Endothelial cell of umbilical vein (primary cell): ENCODE measurements at regions not wholly inside any gene's neighbourhood (a gene's known extent, or its start where the extent isn't known, plus 50 kb on each side); places are given as distances from the start of the nearest gene placed in this dataset.

Experiments
- BruUV-seq: library from RNA; stranded (reverse); fragments of 400-500 nt; replicated peaks from 2 replicates; lab custom pipeline; 2021; lab: Mats Ljungman, UMichigan
- CTCF ChIA-PET: fragments of 300-600, 350-600 bp; sonication (Branson Sonifier 250); formaldehyde crosslinking; loops from one replicate; lab custom pipeline; 2021; ENCODE audit warnings: antibody characterized with exemption, inconsistent platforms; lab: Charles Lee
- POLR2A ChIA-PET: fragments of 300-600, 350-600 bp; sonication (Branson Sonifier 250); formaldehyde crosslinking; loops from one replicate; lab custom pipeline; 2021; ENCODE audit warnings: antibody characterized with exemption, inconsistent platforms; lab: Charles Lee
- DNase-seq: peaks from one replicate; pipeline ENCODE4 v3.0.0-alpha.2; 2011; ENCODE audit warnings: low read depth, low spot score
- FAIRE-seq: peaks from 2 replicates; lab custom pipeline; 2011; peaks lifted over from hg19 to GRCh38; lab: Jason Lieb, UNC
- H2AFZ ChIP-seq: 2 replicates; pipeline ENCODE4 v1.6.0; 2012; ENCODE audit warnings: low read depth, low read length, control low read depth, inconsistent platforms
- H3K27ac ChIP-seq: 2 replicates; pipeline ENCODE4 v1.5.1; 2011; ENCODE audit warnings: low read depth, mild to moderate bottlenecking, control low read depth, low read length, moderate library complexity; ENCODE audit not compliant: insufficient read depth
- H3K27me3 ChIP-seq, 2 experiments: 2 replicates each; pipeline versions ENCODE4 v1.6.0 to v1.6.1; 2011; ENCODE audit warnings: low read length in 2 of 2, mixed read lengths in 1 of 2; ENCODE audit not compliant: control insufficient read depth in 2 of 2, insufficient read depth in 2 of 2
- H3K36me3 ChIP-seq, 2 experiments: 2 replicates in 1 of 2; 3 replicates in 1 of 2; pipeline ENCODE4 v1.5.1; 2011; ENCODE audit warnings: low read length in 2 of 2, mild to moderate bottlenecking in 1 of 2, moderate library complexity in 1 of 2; ENCODE audit not compliant: control insufficient read depth in 2 of 2, insufficient read depth in 2 of 2; ENCODE audit errors: extremely low read depth in 1 of 2
- H3K4me1 ChIP-seq: 3 replicates; pipeline ENCODE4 v1.5.1; 2011; ENCODE audit warnings: mild to moderate bottlenecking, low read length; ENCODE audit not compliant: control insufficient read depth, insufficient read depth; ENCODE audit errors: extremely low read depth
- H3K4me2 ChIP-seq: 2 replicates; pipeline ENCODE4 v1.6.1; 2011; ENCODE audit warnings: low read length, control low read depth, mixed read lengths; ENCODE audit not compliant: insufficient read depth
- H3K4me3 ChIP-seq, 3 experiments: fragments of 200-600 bp in 1 of 3; sonication (generic), shearing (Covaris generic) in 1 of 3; replicated peaks in 1 of 3; 2 replicates each; pipeline ENCODE4 v1.5.1; 2011 to 2016; ENCODE audit warnings: control low read depth in 3 of 3, low read length in 3 of 3, mild to moderate bottlenecking in 2 of 3, inconsistent platforms in 1 of 3, low read depth in 1 of 3, moderate library complexity in 1 of 3; ENCODE audit not compliant: insufficient read depth in 1 of 3
- H3K79me2 ChIP-seq: 2 replicates; pipeline ENCODE4 v1.6.0; 2012; ENCODE audit warnings: low read length, inconsistent platforms; ENCODE audit not compliant: control insufficient read depth, insufficient read depth
- H3K9ac ChIP-seq: replicated peaks from 2 replicates; pipeline ENCODE3; 2011; ENCODE audit warnings: low read length, control low read depth; ENCODE audit not compliant: insufficient read depth; ENCODE audit errors: extremely low read depth
- H3K9me1 ChIP-seq: replicated peaks from 3 replicates; pipeline ENCODE4 v1.6.0; 2011; ENCODE audit warnings: mild to moderate bottlenecking, low read length; ENCODE audit not compliant: control insufficient read depth, insufficient read depth; ENCODE audit errors: extremely low read depth
- H3K9me3 ChIP-seq: replicated peaks from 2 replicates; pipeline ENCODE4 v1.5.1; 2012; ENCODE audit warnings: low read length, inconsistent platforms; ENCODE audit not compliant: control insufficient read depth, insufficient read depth
- H4K20me1 ChIP-seq: replicated peaks from 2 replicates; pipeline ENCODE3; 2011; ENCODE audit warnings: mild to moderate bottlenecking, low read length; ENCODE audit not compliant: control insufficient read depth, insufficient read depth; ENCODE audit errors: extremely low read depth
- CTCF ChIP-seq, 2 donors: IDR thresholded peaks; 1 replicate in 1 of 2; 2 replicates in 1 of 2; pipeline ENCODE4 v1.5.1; 2011; ENCODE audit warnings: low read length in 2 of 2, mild to moderate bottlenecking in 2 of 2, moderate library complexity in 2 of 2, control low read depth in 1 of 2, inconsistent platforms in 1 of 2, low read depth in 1 of 2; ENCODE audit not compliant: insufficient read depth in 1 of 2; ENCODE audit errors: extremely low read depth in 1 of 2
- EZH2 ChIP-seq: IDR thresholded peaks from 2 replicates; pipeline ENCODE4 v1.6.1; 2012; ENCODE audit warnings: borderline replicate concordance, low read depth, mild to moderate bottlenecking, moderate library complexity, low read length, inconsistent platforms; ENCODE audit not compliant: severe bottlenecking
- FOS ChIP-seq: IDR thresholded peaks from 2 replicates; pipeline ENCODE4 v1.6.1; 2011; ENCODE audit warnings: mild to moderate bottlenecking, low read length, moderate library complexity, borderline replicate concordance; ENCODE audit not compliant: insufficient read depth
- GATA2 ChIP-seq: IDR thresholded peaks from 2 replicates; pipeline ENCODE4 v1.7.0; 2011; ENCODE audit warnings: low read depth, mild to moderate bottlenecking, moderate library complexity, mixed read lengths, low read length; ENCODE audit not compliant: insufficient read length, insufficient read depth
- JUN ChIP-seq: IDR thresholded peaks from 2 replicates; pipeline ENCODE4 v1.6.1; 2011; ENCODE audit warnings: borderline replicate concordance, low read depth; ENCODE audit not compliant: insufficient read length, insufficient read depth
- MAX ChIP-seq: IDR thresholded peaks from 2 replicates; pipeline ENCODE4 v1.6.1; 2011; ENCODE audit not compliant: insufficient read depth, insufficient read length
- MYC ChIP-seq: IDR thresholded peaks from one replicate; pipeline ENCODE4 v1.6.1; 2011; ENCODE audit warnings: mild to moderate bottlenecking, low read depth, low read length
- POLR2A ChIP-seq: IDR thresholded peaks from 2 replicates; pipeline ENCODE4 v1.6.1; 2012; ENCODE audit warnings: low read depth, mild to moderate bottlenecking, control low read depth, low read length
- POLR2AphosphoS5 ChIP-seq: IDR thresholded peaks from 2 replicates; pipeline ENCODE4 v1.6.1; 2012; ENCODE audit warnings: low read depth, mild to moderate bottlenecking, control low read depth, low read length, moderate library complexity; ENCODE audit not compliant: insufficient read depth
- dilution Hi-C: fragments of 300-500 bp; cut with MboI; formaldehyde crosslinking; loops from one replicate; pipeline ENCODE4 v1.15.0; 2019; ENCODE audit warnings: low sequenced_read_pairs; ENCODE audit not compliant: extremely low pct_ligation_motif_present
- intact Hi-C: fragments of 100-400 bp; cut with micrococcal nuclease; formaldehyde crosslinking; loops from one replicate; pipeline ENCODE4 v1.10.0; 2022

GRCh38 chr2:104249629-104250028 is 604.3 kb upstream of the POU3F3 start:
- Histone ChIP-seq H3K9me3 (peaks cover 4% of the 10 kb centered on the region), H3K9ac (no peak overlapping the region), H3K4me2 (no peak overlapping the region), H3K27me3 (no peaks in the 10 kb centered on the region), H3K4me1 (no peaks in the 10 kb centered on the region), H3K79me2 (no peaks in the 10 kb centered on the region), H2AFZ (no peak overlapping the region), H3K9me1 (no peaks in the 10 kb centered on the region), H3K27ac (no peak overlapping the region), H3K36me3 (no peaks in the 10 kb centered on the region), H4K20me1 (no peaks in the 10 kb centered on the region), H3K4me3 (no peak overlapping the region)
- BruUV-seq = no TSS peak
- CTCF ChIA-PET = no interaction called here
- no peak for TF ChIP-seq JUN
- no peak for TF ChIP-seq GATA2
- no peak for TF ChIP-seq FOS
- no peak for TF ChIP-seq POLR2AphosphoS5
- no peak for TF ChIP-seq POLR2A
- no peak for TF ChIP-seq MYC
- TF ChIP-seq CTCF (IDR thresholded peaks at IDR 0.05; ENCODE audit: extremely low read depth in 1 of 2, insufficient read depth in 1 of 2, low read depth in 1 of 2, low read length in 2 of 2) = no peak
- TF ChIP-seq EZH2 = no peak
- no peak for TF ChIP-seq MAX
- no peak for DNase-seq
- FAIRE-seq = no peak
- dilution Hi-C loops (no loop called here), intact Hi-C loops (no loop called here)
- POLR2A ChIA-PET = no interaction called here
